ENCODE measurements at regions not wholly inside any gene's neighbourhood (a gene's known extent, or its start where the extent isn't known, plus 50 kb on each side); places are given as distances from the start of the nearest gene placed in this dataset.
"Not testable (repeated sequence)": the region's sequence is repeated elsewhere in the genome, so short reads cannot be mapped to it uniquely, and the experiment has no call there.

DNA sequence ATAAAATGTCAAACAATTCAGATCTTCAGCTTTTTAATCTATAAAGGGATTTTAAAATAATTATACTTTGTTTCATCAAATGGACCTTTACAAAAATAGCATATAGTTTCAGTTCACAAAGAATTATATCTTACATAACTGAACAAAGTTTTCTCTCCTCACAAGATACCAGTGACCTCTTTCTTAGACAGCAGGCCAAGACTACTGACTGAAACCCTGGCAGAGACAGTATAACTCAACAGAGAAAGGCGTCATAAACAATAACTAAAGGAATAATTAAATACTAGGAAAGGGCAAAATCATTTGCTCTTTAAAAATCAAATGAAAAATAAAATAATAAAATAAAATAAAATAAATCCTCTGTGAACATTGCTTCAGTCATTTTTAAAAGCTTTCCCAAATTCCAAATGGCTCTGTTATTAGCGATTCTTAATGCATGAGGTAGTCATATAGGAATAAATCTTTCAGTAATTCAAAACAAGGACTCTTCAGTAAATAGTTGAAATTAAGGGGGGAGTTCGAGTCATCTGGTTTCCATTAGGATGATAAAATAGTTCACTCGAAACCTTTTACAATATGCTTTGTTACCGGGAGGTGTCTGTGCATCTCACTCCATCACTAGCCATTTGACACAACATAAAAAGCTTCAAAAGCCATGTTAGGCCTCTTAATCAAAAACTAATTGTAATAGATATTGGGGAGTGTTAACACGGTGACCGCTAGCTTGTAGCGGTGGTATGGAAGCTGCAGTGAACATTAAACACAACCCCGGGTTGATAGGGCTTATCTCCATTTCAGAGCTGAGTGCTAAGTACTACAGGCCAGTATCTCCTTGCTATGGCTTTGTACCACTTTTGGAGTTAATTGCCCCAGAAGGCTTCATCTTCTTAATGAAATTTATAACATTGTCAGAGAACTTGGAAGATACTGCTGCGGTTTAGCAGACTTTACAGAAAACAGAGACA is 142.9 kb upstream of the NR2F2 start:
- no peak for TF ChIP-seq CTCF (IDR thresholded peaks at IDR 0.05; ENCODE audit: control insufficient read depth, insufficient read depth, low read depth, low read length, missing control alignments)
- DNase-seq (ENCODE audit: low read depth), result no peak
- no peak overlapping the region for H3K4me3 ChIP-seq (ENCODE audit: control insufficient read depth, low read depth, low read length)

DNA sequence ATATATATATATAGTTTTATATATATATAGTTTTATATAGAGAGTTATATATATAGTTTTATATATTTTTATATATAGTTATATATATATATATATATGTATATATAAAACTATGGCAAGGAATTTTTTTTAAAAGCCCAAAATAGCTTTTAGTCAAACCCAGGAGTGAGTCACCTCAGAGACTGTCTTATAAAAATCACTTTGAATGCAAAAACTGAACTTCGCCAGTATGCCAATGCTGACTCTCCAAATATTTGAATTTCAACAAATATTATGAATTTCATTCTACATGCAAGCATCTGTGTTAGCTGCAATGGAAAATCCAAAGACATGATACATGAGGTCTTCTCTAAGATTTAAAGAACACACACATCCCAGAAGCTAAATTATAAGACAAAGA is 132.8 kb upstream of the NR2F2 start:
- no peak overlapping the region for H3K4me3 ChIP-seq (ENCODE audit: control insufficient read depth, low read depth, low read length)
- TF ChIP-seq CTCF (IDR thresholded peaks at IDR 0.05; ENCODE audit: control insufficient read depth, insufficient read depth, low read depth, low read length, missing control alignments), result no peak
- DNase-seq (ENCODE audit: low read depth), result no peak

DNA sequence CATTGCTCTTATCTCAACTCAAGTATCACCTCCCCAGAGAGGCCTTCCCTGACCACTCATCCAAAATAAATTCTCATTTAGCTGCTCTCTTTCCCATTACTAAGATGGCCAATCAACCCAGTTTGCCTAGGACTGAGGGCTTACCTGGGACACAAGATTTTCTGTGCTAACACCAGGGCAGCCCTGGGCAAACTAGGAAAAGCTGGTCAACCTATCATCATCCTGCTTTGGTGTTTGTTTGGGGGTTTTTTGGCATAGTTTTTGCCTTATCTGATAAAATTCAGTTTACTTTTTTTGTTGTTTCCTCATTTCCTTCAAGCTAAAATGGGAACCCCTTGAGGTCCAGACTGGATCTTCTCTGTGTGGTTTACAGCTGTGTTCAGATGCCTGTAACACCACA is 131.4 kb upstream of the NR2F2 start:
- no peak for TF ChIP-seq CTCF (IDR thresholded peaks at IDR 0.05; ENCODE audit: control insufficient read depth, insufficient read depth, low read depth, low read length, missing control alignments)
- no peak overlapping the region for H3K4me3 ChIP-seq (ENCODE audit: control insufficient read depth, low read depth, low read length)
- DNase-seq (ENCODE audit: low read depth), result no peak

DNA sequence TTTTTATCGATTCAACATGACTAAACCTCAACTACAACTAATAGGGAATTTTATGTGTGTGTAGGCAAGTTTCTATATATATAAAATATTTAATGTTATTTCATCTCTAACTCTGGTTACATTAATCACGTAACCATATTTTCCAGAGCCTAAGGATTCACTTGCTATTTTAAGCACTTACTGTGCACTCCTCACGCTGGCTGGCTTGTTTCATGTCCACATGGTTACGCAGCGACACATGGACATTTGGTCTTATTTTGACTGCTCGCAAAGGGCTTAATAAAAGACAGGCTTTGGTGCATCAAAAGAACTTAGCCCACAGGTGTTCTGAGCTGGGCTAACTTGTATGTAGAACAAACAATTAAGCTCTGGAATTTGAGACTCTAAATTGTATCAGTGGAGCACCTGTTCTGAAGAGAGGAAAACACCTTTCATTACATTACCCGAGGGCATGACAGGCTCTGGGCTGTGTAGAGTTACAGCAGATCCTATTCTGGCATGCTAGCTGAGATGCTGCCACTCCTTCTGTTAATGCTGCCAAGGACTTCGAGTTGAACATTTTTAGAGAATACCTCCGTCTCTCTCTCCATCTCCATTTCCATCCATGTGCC is 130.0 kb upstream of the NR2F2 start:
- DNase-seq (ENCODE audit: low read depth), result no peak
- no peak overlapping the region for H3K4me3 ChIP-seq (ENCODE audit: control insufficient read depth, low read depth, low read length)
- TF ChIP-seq CTCF (IDR thresholded peaks at IDR 0.05; ENCODE audit: control insufficient read depth, insufficient read depth, low read depth, low read length, missing control alignments), result no peak

DNA sequence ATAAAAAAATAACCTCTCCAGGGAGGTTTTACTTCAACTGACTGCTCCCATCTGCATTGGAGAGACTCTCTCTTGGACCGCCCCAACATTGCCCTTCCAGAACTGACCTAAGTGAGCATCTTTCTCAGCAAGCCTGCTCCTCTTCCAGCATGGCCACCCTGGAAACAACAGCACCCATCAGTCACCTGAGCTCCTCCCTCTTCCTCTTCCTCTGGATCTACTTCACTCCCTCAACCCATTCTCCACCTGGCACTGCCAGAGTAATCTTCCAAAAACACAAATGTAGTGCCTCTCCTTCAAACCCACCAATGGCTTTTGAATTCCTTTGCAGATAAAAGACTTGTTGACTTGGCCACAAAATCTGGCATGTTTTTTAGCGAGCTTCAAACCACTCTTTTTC is 128.8 kb upstream of the NR2F2 start:
- no peak for DNase-seq (ENCODE audit: low read depth)
- no peak overlapping the region for H3K4me3 ChIP-seq (ENCODE audit: control insufficient read depth, low read depth, low read length)
- TF ChIP-seq CTCF (IDR thresholded peaks at IDR 0.05; ENCODE audit: control insufficient read depth, insufficient read depth, low read depth, low read length, missing control alignments), result no peak

DNA sequence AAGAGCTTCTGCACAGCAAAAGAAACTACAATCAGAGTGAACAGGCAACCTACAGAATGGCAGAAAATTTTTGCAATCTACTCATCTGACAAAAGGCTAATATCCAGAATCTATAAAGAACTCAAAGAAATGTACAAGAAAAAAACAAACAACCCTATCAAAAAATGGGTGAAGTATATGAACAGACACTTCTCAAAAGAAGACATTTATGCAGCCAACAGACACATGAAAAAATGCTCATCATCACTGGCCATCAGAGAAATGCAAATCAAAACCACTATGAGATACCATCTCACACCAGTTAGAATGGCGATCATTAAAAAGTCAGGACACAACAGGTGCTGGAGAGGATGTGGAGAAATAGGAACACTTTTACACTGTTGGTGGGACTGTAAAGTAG is 124.9 kb upstream of the NR2F2 start:
- DNase-seq (ENCODE audit: low read depth); H3K4me3 ChIP-seq (ENCODE audit: control insufficient read depth, low read depth, low read length): not testable (repeated sequence)

GRCh38 chr15:96207377-96208006 is 123.0 kb upstream of the NR2F2 start:
- TF ChIP-seq CTCF (IDR thresholded peaks at IDR 0.05; ENCODE audit: control insufficient read depth, insufficient read depth, low read depth, low read length, missing control alignments), result no peak
- DNase-seq (ENCODE audit: low read depth), result no peak
- H3K4me3 ChIP-seq (ENCODE audit: control insufficient read depth, low read depth, low read length), result no peak overlapping the region

Data from AG09309 (cell line).